HFF-Myc (cell line): ENCODE measurements at regions not wholly inside any gene's neighbourhood (a gene's known extent, or its start where the extent isn't known, plus 50 kb on each side); places are given as distances from the start of the nearest gene placed in this dataset.

Source experiments
- DNase-seq: peaks from one replicate; pipeline ENCODE4 v3.0.0-alpha.2; 2011; ENCODE audit warnings: low read depth; ENCODE audit errors: extremely low read depth
- H3K4me3 ChIP-seq: replicated peaks from 2 replicates; pipeline ENCODE4 v1.5.1; 2011; ENCODE audit warnings: low read depth, mild to moderate bottlenecking, control low read depth, low read length
- CTCF ChIP-seq: IDR thresholded peaks from 2 replicates; pipeline ENCODE4 v1.5.1; 2012; ENCODE audit warnings: mild to moderate bottlenecking, low read depth, low read length, control low read depth; ENCODE audit errors: missing control alignments

GRCh38 chr2:228675646-228676045, 494.2 kb upstream of the SPHKAP start:
- TF ChIP-seq CTCF: no peak
- no peak for DNase-seq
- no peak overlapping the region for H3K4me3 ChIP-seq

DNA sequence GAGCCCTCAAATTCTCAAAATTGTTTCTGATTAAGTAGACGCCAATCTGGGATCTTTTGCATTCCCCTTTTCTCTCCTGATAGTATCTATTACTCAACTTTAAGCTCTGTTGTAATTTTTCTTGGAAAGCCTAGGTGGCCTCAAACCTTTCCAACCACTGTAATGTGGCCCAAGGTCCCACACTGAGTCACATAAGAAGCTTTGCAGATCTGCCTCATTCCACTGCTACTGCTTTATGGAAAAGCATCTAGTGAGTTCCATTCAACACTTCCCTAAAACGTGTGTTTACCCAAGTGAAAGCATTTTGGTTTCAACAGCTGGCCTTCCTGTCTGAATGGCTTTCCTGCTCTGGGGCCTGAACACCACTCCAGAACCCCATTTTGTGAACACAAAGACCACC, 493.6 kb upstream of the SPHKAP start:
- no peak overlapping the region for H3K4me3 ChIP-seq
- DNase-seq: no peak
- TF ChIP-seq CTCF: no peak

GRCh38 chr2:228673876-228674554, 492.5 kb upstream of the SPHKAP start:
- H3K4me3 ChIP-seq: no peak overlapping the region
- DNase-seq: no peak
- no peak for TF ChIP-seq CTCF

DNA sequence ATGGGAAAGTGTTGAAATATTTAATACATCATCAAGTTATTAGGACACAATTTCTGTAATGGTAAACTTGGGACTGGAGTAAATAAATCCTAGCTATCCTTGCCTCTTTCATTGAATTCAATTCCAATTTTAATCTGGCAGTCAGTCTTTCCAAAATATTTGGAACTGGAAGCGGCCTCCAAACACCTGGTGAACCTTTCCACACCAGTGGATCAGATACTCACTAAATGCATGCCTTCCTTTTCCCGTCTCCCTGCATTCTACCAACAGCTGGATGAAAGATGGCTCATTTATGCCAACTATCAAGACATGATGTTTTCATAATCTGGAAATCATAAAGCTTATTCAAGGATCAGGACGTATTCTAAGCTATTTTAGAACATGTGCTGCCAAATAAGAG, 488.2 kb upstream of the SPHKAP start:
- H3K4me3 ChIP-seq: no peak overlapping the region
- TF ChIP-seq CTCF: no peak
- DNase-seq: no peak

GRCh38 chr2:228665232-228665631, 483.7 kb upstream of the SPHKAP start:
- no peak for TF ChIP-seq CTCF
- no peak overlapping the region for H3K4me3 ChIP-seq
- no peak for DNase-seq

DNA sequence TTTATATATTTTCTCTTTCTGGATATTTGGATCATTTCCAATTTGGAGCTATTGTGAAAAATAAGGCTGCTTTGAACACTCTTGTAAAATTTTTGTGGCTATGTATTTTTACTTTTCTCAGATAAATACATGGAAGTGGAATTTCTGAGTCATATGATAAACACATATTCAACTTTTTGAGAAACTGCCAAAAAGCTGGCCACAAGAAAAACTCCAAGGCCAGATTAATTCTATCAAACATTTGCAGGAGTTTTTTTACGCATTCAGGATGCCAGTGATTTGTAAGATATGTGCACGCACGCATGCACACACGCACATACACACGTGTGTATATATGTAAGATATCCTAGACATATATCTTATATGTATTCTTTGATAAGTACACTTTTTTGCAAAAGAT, 477.5 kb upstream of the SPHKAP start:
- no peak overlapping the region for H3K4me3 ChIP-seq
- peak; percentile 44 for DNase-seq
- TF ChIP-seq CTCF: no peak
